ENCODE measurements at regions not wholly inside any gene's neighbourhood (a gene's known extent, or its start where the extent isn't known, plus 50 kb on each side); places are given as distances from the start of the nearest gene placed in this dataset.

- no peak for DNase-seq
Observed at GRCh38 chr14:62101189-62101588, 339.0 kb downstream of the SNAPC1 start.

DNA sequence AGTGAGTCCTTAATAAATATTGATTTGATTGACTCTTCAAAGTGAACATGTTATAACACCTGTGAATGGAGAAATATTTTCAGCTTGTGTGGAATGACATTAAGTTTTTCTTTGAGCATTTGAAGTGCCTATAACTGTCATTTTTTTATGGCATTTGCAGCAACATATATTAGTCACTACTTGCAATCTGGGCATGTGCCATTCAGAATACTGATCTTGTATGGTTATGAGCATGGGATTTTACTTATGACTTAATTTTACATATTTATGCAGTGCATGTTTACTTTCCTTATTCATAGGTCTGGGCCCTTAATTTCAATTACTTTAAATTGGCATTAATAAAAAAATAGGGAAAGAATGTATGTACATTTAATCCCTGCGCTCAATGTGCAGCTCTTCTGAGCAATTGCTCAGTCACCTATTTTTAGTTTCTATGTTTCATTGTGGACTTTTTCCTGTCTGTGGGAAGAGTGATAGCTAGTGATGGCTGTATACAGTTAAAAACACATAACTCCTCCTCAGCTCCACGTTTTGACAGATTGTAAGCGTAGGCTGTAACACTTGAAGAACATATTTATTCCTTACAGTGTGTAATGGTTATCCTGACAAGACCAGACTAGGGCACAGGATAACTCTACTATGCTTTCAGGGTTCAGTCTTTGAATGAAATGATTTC lies 339.6 kb downstream of the SNAPC1 start:
- DNase-seq, result no peak

- no peak for DNase-seq
Observed at GRCh38 chr14:62102349-62102725, 340.1 kb downstream of the SNAPC1 start.

- DNase-seq, result no peak
Observed at GRCh38 chr14:62103464-62103863, 341.2 kb downstream of the SNAPC1 start.

- no peak for DNase-seq
Observed at GRCh38 chr14:62110941-62111340, 348.7 kb downstream of the SNAPC1 start.

DNA sequence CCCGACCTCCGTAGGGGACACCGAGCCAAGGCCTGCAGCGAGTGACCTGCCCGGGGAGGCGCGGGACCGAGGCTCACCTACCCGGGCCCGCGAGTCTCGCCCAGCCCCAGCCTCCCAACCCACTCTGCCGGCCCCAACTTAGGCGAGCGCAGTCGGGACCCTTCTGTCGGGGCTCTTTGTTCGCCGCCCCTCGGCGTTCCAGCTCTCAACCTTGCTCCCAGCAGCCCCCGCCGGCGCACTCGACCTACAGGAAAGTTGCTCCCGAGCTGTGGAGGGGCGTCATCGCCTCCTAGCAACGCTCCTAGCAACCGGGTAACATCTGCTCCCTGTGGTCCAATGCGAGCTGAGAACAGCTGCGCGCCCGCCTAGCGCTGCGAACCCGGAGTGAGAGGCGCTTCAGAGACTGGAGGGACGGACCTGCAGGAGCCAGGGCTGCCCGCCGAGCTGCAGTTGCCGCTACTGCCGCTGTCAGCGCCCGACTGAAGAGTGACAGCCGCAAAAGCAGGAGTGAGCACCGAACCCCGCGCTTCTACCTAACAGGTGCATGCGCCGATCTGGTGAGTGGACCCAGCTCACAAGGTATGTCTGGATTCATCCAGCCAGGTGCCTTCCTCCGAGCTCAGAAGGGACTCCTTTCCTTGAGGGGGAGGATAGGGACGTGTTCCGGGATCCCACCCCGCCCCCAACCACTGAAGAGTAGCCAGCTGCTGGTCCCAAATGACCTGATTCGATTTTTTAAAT lies 355.0 kb downstream of the SNAPC1 start:
- DNase-seq, result peak; percentile 43

DNA sequence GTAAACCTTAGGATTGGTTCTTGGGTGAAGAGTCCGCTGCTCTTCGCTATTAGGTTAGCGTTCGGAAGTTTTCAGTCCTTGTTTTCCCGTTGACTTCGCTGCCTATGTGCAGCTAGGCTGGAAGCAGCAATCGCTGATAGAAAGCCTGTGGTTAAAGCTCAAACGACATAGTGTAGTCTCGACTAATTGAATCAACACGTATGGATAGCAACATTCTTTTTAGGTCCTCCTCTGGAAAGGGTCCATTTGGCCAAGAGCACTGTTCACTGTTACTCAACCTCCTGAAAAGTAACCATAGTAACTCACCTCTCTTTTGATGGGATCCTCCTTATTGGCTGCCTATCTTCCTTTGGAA lies 355.5 kb downstream of the SNAPC1 start:
- DNase-seq, result no peak

GRCh38 chr14:62118461-62118860 lies 356.2 kb downstream of the SNAPC1 start:
- DNase-seq, result no peak

- DNase-seq, result no peak
Observed at GRCh38 chr14:62118871-62119270, 356.7 kb downstream of the SNAPC1 start.

DNA sequence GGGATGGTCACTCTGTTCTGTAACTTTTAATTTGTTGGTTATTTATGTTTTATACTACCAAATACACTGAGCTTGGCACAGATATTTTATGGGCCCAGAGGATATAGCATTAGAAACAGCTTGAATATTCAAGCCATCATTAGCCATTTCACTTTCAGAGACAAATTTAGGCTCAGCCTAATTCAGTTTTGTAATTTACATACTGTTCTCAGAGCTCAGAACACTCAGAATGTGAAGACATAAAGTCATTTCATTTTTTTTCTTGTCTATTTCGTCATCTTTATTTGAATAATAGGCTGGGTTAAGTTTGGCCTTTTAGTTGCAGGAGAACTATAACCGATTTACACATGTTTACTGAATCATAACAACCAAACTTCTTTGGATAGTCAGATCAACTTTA lies 361.7 kb downstream of the SNAPC1 start:
- DNase-seq, result no peak

DNA sequence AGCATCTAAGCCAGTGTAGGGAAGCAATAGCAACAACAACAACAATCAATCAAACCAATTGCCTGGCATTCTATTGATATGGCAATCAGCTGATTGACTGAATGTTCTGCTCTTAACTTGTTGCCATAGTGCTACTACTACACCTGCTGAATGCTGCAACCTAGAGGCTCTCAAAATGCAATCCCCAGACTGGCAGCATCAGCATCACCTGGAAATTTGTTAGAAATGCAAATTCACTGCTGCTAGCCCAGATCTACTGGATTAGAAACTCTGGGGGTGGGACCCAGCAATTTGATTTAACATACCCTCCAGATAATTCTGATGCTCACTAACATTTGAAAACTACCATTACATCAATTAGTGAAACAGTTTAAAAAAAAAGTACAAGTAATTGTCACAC lies 363.6 kb downstream of the SNAPC1 start:
- DNase-seq, result no peak

- DNase-seq, result no peak
Observed at GRCh38 chr14:62126879-62127478, 364.8 kb downstream of the SNAPC1 start.

GRCh38 chr14:62130441-62130840 lies 368.2 kb downstream of the SNAPC1 start:
- DNase-seq, result no peak

DNA sequence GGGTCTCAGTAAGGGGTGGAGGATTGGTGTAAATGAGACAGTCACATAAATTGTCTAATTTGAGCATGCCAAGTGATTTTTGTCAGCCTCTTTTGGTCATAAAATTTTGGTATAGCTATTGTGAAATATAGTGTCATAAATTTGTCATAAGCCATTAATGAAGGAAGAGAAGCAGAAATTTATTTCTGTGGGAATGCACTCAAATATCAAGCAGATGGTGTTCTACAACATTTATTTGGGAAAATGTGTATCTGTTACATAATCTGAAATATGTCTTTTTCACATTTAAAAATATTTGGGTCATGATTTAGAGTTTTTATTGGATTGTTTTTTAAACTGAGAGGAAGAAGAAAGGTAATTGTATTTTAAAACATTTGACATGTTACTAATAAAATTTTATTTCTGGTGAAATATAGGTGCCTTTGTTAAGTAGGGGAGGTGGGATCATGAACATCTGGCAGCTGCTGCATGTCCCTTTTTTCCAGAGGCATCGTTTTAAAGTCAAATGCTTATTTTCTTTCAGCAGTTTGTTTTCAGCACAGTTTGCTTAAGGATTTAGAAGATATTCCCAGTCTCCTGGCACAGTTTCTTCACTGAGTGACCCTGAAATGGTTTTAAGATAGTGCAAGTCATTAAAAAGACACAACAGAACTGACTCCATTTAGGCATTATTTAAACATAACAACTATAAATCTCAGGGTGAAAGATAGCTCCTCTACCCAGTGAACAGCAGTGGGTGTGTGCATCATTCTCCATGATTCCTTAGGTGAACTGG lies 371.7 kb downstream of the SNAPC1 start:
- DNase-seq, result no peak

DNA sequence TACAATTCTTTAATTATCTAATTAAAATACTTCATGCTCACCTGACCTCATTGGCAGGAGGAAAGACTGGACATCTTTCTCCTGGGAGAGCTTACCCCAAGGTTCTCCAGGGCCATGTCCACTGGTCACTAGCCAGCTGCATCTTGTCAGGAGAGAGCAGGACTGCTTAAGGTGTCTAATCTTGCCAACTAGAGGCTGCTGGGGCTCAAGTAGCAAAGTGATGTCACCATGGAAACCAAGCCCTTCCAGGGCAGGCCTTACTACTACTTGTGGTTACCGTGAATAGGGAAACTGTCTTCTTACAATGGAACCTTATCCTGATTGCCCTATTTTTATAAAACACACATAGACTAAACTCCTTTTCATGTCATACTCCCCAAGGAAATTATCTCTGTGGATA lies 376.4 kb downstream of the SNAPC1 start:
- DNase-seq, result no peak

- no peak for DNase-seq
Observed at GRCh38 chr14:62141139-62141538, 378.9 kb downstream of the SNAPC1 start.

- no peak for DNase-seq
Observed at GRCh38 chr14:62143245-62143644, 381.0 kb downstream of the SNAPC1 start.

DNA sequence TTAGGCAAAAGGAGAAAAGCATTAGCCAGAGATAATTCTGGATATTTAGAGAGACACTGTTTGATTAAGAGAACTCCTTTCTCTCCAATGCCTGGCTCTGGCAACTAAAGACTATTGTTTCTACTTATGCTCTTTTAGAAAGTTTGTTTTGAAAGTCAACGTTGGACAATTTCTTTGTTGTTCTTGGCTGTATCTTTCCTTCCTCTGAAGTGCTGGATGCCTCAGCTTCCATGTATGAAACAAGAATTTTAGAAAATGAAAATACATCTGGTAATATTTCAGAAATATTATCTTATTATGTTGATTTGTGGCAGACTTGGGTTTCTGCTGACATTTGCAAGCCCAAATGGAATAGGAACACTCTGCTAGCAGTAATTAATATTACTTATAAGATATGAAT lies 382.6 kb downstream of the SNAPC1 start:
- no peak for DNase-seq

GRCh38 chr14:62146030-62146429 lies 383.8 kb downstream of the SNAPC1 start:
- no peak for DNase-seq

- no peak for DNase-seq
Observed at GRCh38 chr14:62156052-62156451, 393.8 kb downstream of the SNAPC1 start.

- no peak for DNase-seq
Observed at GRCh38 chr14:62158779-62159178, 396.6 kb downstream of the SNAPC1 start.

GRCh38 chr14:62159314-62159713 lies 397.1 kb downstream of the SNAPC1 start:
- no peak for DNase-seq

- no peak for DNase-seq
Observed at GRCh38 chr14:62162998-62163589, 400.9 kb downstream of the SNAPC1 start.

Data from activated gamma-delta T cell (primary cell).